ENCODE measurements at regions not wholly inside any gene's neighbourhood (a gene's known extent, or its start where the extent isn't known, plus 50 kb on each side); places are given as distances from the start of the nearest gene placed in this dataset.

- ChIA-PET POLR2A (no interaction called here), CTCF (no interaction called here)
- no TSS peak for BruUV-seq (replicated peaks)
- no peaks in the 10 kb centered on the region for H3K27me3 ChIP-seq (ENCODE audit: control insufficient read depth, insufficient read depth, low read length)
- in situ Hi-C loops (cut with HindIII; ENCODE audit: low pct_unique_long_range_greater_than_20kb, low sequenced_read_pairs): no loop called here
- no peak for TF ChIP-seq SIN3A (IDR thresholded peaks at IDR 0.05; ENCODE audit: borderline replicate concordance, insufficient read depth, low read depth, low read length)
- no peak for TF ChIP-seq POLR2AphosphoS5 (IDR thresholded peaks at IDR 0.05; ENCODE audit: low read depth, low read length)
- TF ChIP-seq REST (IDR thresholded peaks at IDR 0.05; ENCODE audit: insufficient read depth in 1 of 2, low read depth in 2 of 2, low read length in 1 of 2): no peak
- TF ChIP-seq TCF7L2 (IDR thresholded peaks at IDR 0.05; ENCODE audit: low read depth, low read length): no peak
- TF ChIP-seq CTCF (IDR thresholded peaks at IDR 0.05): no peak
- DNase-seq (ENCODE audit: low read depth, low spot score) (no peak), ATAC-seq (no peak)
- intact Hi-C loops (cut with micrococcal nuclease; ENCODE audit: unreplicated experiment): no loop called here
- no peak overlapping the region for H3K4me3 ChIP-seq (ENCODE audit: low read depth in 2 of 2, low read length in 2 of 2)
- H3K9me3 ChIP-seq (ENCODE audit: control insufficient read depth, insufficient read depth, low read depth, low read length): no peaks in the 10 kb centered on the region
- H3K36me3 ChIP-seq (ENCODE audit: control insufficient read depth, insufficient read depth, low read length): no peaks in the 10 kb centered on the region
- no peak overlapping the region for H3K27ac ChIP-seq (ENCODE audit: low read length)
- H3K4me1 ChIP-seq (ENCODE audit: control insufficient read depth, insufficient read depth, low read length): no peaks in the 10 kb centered on the region
Observed at GRCh38 chrX:115366535-115366934, 77.0 kb downstream of the LUZP4 start.

DNA sequence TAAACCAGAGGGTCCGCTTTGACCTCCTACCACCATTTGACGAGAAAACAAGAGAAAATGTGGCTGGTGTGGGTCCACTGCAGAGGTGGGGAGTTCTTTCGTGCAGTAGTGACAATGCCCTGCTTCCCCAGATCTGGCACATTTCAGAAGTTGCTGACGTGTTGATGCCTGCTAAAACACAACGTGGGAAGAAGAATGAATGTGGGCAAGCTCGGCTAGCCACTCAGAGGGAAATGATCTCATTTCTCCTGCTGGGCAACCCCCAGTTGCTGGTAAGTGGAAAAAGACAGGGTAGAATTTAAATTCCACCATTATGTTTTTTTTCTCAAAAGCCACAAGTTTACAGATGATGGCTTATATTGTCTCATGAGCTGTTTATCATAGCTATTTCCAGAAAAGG is 77.9 kb downstream of the LUZP4 start:
- DNase-seq (ENCODE audit: low read depth, low spot score) (no peak), ATAC-seq (no peak)
- ChIA-PET POLR2A (no interaction called here), CTCF (no interaction called here)
- H3K4me1 ChIP-seq (ENCODE audit: control insufficient read depth, insufficient read depth, low read length): peaks cover 5% of the 10 kb centered on the region
- no peaks in the 10 kb centered on the region for H3K36me3 ChIP-seq (ENCODE audit: control insufficient read depth, insufficient read depth, low read length)
- no peak overlapping the region for H3K27ac ChIP-seq (ENCODE audit: low read length)
- no TSS peak for BruUV-seq (replicated peaks)
- in situ Hi-C loops (cut with HindIII; ENCODE audit: low pct_unique_long_range_greater_than_20kb, low sequenced_read_pairs): no loop called here
- intact Hi-C loops (cut with micrococcal nuclease; ENCODE audit: unreplicated experiment): no loop called here
- no peak for TF ChIP-seq SIN3A (IDR thresholded peaks at IDR 0.05; ENCODE audit: borderline replicate concordance, insufficient read depth, low read depth, low read length)
- no peak for TF ChIP-seq REST (IDR thresholded peaks at IDR 0.05; ENCODE audit: insufficient read depth in 1 of 2, low read depth in 2 of 2, low read length in 1 of 2)
- no peak for TF ChIP-seq TCF7L2 (IDR thresholded peaks at IDR 0.05; ENCODE audit: low read depth, low read length)
- no peak for TF ChIP-seq CTCF (IDR thresholded peaks at IDR 0.05)
- TF ChIP-seq POLR2AphosphoS5 (IDR thresholded peaks at IDR 0.05; ENCODE audit: low read depth, low read length): no peak
- H3K4me3 ChIP-seq (ENCODE audit: low read depth in 2 of 2, low read length in 2 of 2): no peak overlapping the region
- H3K9me3 ChIP-seq (ENCODE audit: control insufficient read depth, insufficient read depth, low read depth, low read length): no peaks in the 10 kb centered on the region
- H3K27me3 ChIP-seq (ENCODE audit: control insufficient read depth, insufficient read depth, low read length): no peaks in the 10 kb centered on the region
